ENCODE measurements at regions not wholly inside any gene's neighbourhood (a gene's known extent, or its start where the extent isn't known, plus 50 kb on each side); places are given as distances from the start of the nearest gene placed in this dataset.

- Mint-ChIP-seq H3K27ac (no peak overlapping the region), H3K4me1 (no peaks in the 10 kb centered on the region), H3K9me3 (no peaks in the 10 kb centered on the region), H3K4me3 (no peak overlapping the region), H3K27me3 (ENCODE audit: low read depth) (no peaks in the 10 kb centered on the region), H3K36me3 (no peaks in the 10 kb centered on the region)
- ATAC-seq (no peak), DNase-seq (ENCODE audit: low spot score) (no peak)
- POLR2A ChIA-PET: no interaction called here
- CTCF ChIA-PET: no interaction called here
- no peak for TF ChIP-seq USF2 (CRISPR knock-in tag; IDR thresholded peaks at IDR 0.05)
- no peak for TF ChIP-seq ERG (CRISPR knock-in tag; IDR thresholded peaks at IDR 0.05)
- TF ChIP-seq HMGXB4 (CRISPR knock-in tag; IDR thresholded peaks at IDR 0.05): no peak
- TF ChIP-seq ZNF396 (CRISPR knock-in tag; IDR thresholded peaks at IDR 0.05; ENCODE audit: borderline replicate concordance): no peak
- TF ChIP-seq ETV6 (CRISPR knock-in tag; IDR thresholded peaks at IDR 0.05): no peak
- TF ChIP-seq OVOL2 (CRISPR knock-in tag; IDR thresholded peaks at IDR 0.05; ENCODE audit: borderline replicate concordance): no peak
- TF ChIP-seq PREB (CRISPR knock-in tag; IDR thresholded peaks at IDR 0.05; ENCODE audit: borderline replicate concordance): no peak
- TF ChIP-seq ATF3 (CRISPR knock-in tag; conservative IDR thresholded peaks at IDR 0.05): no peak
- no peak for TF ChIP-seq TEAD4 (CRISPR knock-in tag; IDR thresholded peaks at IDR 0.05)
- no peak for TF ChIP-seq ZBTB43 (CRISPR knock-in tag; IDR thresholded peaks at IDR 0.05)
- TF ChIP-seq ZNF138 (CRISPR knock-in tag; conservative IDR thresholded peaks at IDR 0.05): no peak
- TF ChIP-seq NFYB (CRISPR knock-in tag; conservative IDR thresholded peaks at IDR 0.05; ENCODE audit: low read depth): no peak
- TF ChIP-seq FOXP4 (CRISPR knock-in tag; IDR thresholded peaks at IDR 0.05): no peak
Observed at GRCh38 chr11:111148121-111148520, 97.4 kb upstream of the POU2AF2 start.

GRCh38 chr11:111137846-111138245, 107.7 kb upstream of the POU2AF2 start:
- ChIA-PET POLR2A (no interaction called here), CTCF (no interaction called here)
- Mint-ChIP-seq H3K4me3 (no peak overlapping the region), H3K27ac (no peak overlapping the region), H3K36me3 (no peaks in the 10 kb centered on the region), H3K27me3 (ENCODE audit: low read depth) (no peaks in the 10 kb centered on the region), H3K9me3 (no peaks in the 10 kb centered on the region), H3K4me1 (peaks cover 14% of the 10 kb centered on the region)
- DNase-seq (ENCODE audit: low spot score): no peak
- no peak for ATAC-seq
- no peak for TF ChIP-seq MLX (CRISPR knock-in tag; IDR thresholded peaks at IDR 0.05)
- TF ChIP-seq PRRX2 (CRISPR knock-in tag; IDR thresholded peaks at IDR 0.05): no peak
- no peak for TF ChIP-seq ZBTB43 (CRISPR knock-in tag; IDR thresholded peaks at IDR 0.05)
- no peak for TF ChIP-seq ZNF219 (CRISPR knock-in tag; IDR thresholded peaks at IDR 0.05; ENCODE audit: borderline replicate concordance)
- TF ChIP-seq ATF3 (CRISPR knock-in tag; conservative IDR thresholded peaks at IDR 0.05): no peak
- no peak for TF ChIP-seq ZNF138 (CRISPR knock-in tag; conservative IDR thresholded peaks at IDR 0.05)
- TF ChIP-seq SOX15 (CRISPR knock-in tag; IDR thresholded peaks at IDR 0.05): no peak
- TF ChIP-seq ZNF281 (CRISPR knock-in tag; IDR thresholded peaks at IDR 0.05): no peak
- TF ChIP-seq ZNF232 (CRISPR knock-in tag; IDR thresholded peaks at IDR 0.05): no peak
- TF ChIP-seq FOXP1 (CRISPR knock-in tag; IDR thresholded peaks at IDR 0.05; ENCODE audit: borderline replicate concordance): no peak
- TF ChIP-seq ZNF423 (CRISPR knock-in tag; IDR thresholded peaks at IDR 0.05): no peak
